ENCODE measurements at regions not wholly inside any gene's neighbourhood (a gene's known extent, or its start where the extent isn't known, plus 50 kb on each side); places are given as distances from the start of the nearest gene placed in this dataset.
"Not testable (repeated sequence)": the region's sequence is repeated elsewhere in the genome, so short reads cannot be mapped to it uniquely, and the experiment has no call there.

DNA sequence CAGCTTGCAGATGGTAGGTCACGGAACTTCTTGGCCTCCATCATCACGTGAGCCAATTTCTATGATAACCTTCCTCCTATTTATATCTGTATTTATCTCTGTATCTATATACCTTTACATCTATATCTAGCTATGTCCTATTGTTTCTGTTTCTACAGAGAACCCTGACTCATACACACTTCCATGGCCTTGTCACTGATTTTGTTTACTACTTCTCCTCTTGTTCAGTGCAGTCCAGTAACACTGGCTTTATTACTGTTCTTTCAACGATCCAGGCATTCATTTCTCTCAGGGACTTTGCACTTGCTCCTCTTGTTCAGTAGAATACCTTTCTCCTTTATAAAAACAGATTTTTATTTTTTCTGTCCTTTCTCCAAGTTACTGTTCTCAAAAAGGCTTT, 937.0 kb upstream of the ALCAM start:
- TF ChIP-seq ZFX (IDR thresholded peaks at IDR 0.05; ENCODE audit: borderline replicate concordance) = no peak
- TF ChIP-seq, protein P1, sequence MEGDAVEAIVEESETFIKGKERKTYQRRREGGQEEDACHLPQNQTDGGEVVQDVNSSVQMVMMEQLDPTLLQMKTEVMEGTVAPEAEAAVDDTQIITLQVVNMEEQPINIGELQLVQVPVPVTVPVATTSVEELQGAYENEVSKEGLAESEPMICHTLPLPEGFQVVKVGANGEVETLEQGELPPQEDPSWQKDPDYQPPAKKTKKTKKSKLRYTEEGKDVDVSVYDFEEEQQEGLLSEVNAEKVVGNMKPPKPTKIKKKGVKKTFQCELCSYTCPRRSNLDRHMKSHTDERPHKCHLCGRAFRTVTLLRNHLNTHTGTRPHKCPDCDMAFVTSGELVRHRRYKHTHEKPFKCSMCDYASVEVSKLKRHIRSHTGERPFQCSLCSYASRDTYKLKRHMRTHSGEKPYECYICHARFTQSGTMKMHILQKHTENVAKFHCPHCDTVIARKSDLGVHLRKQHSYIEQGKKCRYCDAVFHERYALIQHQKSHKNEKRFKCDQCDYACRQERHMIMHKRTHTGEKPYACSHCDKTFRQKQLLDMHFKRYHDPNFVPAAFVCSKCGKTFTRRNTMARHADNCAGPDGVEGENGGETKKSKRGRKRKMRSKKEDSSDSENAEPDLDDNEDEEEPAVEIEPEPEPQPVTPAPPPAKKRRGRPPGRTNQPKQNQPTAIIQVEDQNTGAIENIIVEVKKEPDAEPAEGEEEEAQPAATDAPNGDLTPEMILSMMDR (IDR thresholded peaks at IDR 0.05) = no peak
- H3K27ac ChIP-seq = no peak overlapping the region

DNA sequence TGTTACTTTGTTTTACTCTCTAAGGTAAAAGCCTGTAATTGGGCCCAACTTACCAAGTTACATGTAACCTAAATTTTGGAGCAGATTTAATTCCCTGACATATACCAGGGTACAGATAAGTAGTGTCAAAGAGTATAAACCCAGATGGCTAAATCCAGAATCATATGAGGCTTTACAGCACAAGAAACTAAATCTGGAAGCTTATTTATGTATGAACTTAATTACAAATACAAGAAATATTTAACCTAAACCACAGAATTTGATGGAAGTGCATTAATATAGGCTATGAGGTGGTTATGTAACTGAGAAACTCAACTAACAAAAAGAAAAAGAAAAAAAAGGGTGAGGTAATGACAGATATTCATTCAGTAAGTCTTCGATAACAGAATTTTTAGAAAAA, 930.2 kb upstream of the ALCAM start:
- TF ChIP-seq, protein P1 (IDR thresholded peaks at IDR 0.05) = no peak
- no peak for TF ChIP-seq ZFX (IDR thresholded peaks at IDR 0.05; ENCODE audit: borderline replicate concordance)
- no peak overlapping the region for H3K27ac ChIP-seq

DNA sequence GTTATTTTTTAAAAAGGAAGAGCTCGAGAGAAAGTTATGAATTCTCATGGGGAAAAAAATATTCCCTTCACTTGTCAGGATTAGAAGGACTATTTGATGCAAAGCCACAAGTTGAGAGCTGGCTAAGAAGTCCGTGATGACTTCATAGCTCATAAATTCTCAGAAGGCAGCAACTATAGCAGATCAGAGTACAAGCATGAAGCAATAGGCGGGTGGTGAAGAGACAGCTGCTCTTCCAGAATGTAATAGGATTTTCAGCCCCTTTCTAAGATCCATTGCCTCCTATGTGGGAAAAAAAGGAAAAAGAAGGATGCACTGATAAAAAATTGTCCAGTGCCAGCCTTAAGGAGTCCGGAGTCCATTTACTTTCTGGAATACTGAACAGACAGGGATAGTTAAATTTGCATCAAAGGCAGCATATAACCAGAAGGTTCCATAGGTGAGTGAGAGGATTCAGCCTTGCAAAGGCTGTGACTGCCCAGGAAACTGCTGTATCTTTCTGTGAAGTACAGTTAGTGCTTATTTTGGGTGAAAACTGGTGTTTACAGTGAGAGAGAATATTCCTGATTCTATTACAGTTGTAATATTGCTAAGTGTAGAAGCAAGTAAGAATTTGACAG, 929.5 kb upstream of the ALCAM start:
- no peak overlapping the region for H3K27ac ChIP-seq
- TF ChIP-seq, protein P1 (IDR thresholded peaks at IDR 0.05) = no peak

DNA sequence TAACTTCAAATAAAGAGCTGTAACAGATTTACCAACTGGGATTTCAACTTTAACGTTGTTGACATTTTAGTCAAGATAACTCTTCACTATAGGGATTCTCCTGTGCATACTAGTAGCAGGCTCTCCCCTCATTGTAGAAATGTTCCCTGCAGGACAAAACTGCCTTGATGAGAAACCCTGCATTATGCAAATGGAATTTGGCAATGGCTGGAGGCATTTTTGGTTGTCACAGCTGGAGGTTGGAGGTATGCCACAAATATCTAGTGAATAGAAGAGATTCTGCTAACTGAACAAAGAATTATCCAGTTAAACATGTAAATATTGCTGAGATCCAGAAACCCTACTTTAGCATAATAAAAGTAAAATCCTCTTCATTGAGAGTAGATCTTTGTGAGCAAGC, 928.8 kb upstream of the ALCAM start:
- TF ChIP-seq, protein P1 (IDR thresholded peaks at IDR 0.05) = no peak
- no peak for TF ChIP-seq ZFX (IDR thresholded peaks at IDR 0.05; ENCODE audit: borderline replicate concordance)
- H3K27ac ChIP-seq = no peak overlapping the region

DNA sequence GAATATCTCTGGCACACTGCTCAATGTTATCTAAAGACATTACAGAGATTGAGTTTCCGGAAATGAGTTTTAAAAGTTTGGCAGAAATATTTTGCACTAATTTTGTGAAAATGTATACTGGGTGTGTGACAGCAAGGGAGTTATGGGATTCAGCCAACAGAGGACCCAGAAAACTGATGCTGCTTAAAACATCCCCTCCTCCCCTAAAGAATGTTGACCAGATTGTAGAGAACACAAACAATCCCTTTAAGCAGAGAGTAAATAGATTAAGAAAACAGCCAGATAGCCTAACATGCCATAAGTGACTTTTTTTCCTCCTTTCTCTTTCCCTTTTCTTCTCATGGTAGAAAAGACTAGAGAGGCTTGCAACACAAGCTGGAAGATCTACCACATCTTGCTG, 928.0 kb upstream of the ALCAM start:
- no peak overlapping the region for H3K27ac ChIP-seq
- TF ChIP-seq ZFX (IDR thresholded peaks at IDR 0.05; ENCODE audit: borderline replicate concordance) = no peak
- TF ChIP-seq, protein P1 (IDR thresholded peaks at IDR 0.05) = no peak

DNA sequence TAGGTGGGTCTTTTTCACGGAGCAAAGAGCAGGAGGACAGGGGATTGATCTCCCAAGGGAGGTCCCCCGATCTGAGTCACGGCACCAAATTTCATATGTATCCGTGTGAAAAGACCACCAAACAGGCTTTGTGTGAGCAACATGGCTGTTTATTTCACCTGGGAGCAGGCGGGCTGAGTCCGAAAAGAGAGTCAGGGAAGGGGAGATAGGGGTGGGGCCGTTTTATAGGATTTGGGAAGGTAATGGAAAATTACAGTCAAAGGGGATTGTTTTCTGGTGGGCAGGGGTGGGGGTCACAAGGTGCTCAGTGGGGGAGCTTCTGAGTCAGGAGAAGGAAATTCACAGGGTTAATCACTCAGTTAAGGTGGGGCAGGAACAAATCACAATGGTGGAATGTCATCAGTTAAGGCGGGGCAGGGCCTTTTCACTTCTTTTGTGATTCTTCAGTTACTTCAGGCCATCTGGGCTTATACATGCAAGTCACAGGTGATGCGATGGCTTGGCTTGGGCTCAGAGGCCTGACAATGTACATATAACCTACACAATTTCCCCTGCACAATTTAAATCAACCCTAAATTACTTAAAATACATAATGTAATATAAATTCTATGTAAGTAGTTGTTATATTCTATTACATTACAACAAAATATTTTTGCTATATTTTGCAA, 921.3 kb upstream of the ALCAM start:
- H3K27ac ChIP-seq = not testable (repeated sequence)

DNA sequence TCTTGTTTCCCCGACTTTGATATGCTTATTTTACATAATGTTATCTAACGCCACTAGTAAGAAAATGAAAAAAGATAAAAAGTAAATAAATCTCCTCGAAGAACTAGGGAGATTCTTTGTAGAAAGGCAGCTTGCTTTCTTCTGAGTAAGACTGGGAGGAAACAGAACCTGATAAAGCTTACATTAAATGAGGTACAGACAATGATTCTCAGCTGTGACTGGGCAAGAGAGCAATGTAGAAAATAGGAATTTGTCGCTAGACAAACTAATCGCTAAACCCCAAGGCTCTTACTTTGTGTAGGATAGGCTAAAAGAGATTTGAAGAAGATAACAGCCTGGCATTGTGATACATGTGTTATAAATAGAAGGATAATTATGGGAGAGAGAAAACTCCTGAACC, 919.0 kb upstream of the ALCAM start:
- no peak for TF ChIP-seq ZFX (IDR thresholded peaks at IDR 0.05; ENCODE audit: borderline replicate concordance)
- TF ChIP-seq, protein P1 (IDR thresholded peaks at IDR 0.05) = no peak

DNA sequence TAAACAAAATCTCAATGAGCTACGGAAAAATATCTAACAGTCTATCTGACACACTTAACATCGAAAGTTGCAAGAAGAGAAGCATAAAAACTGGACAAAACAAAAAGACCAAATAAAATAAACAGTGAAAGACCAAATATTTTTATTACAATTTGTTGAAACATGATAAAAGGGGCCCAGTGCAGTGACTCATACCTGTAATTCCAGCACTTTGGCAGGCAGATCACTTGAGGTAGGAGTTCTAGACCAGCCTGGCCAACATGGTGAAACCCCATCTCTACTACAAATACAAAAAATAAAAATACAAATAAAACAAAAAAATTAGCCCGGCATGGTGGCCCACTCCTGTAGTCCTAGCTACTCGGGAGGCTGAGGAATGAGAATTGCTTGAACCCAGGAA, 914.0 kb upstream of the ALCAM start:
- TF ChIP-seq ZFX (IDR thresholded peaks at IDR 0.05; ENCODE audit: borderline replicate concordance) = no peak
- TF ChIP-seq, protein P1 (IDR thresholded peaks at IDR 0.05) = no peak
- H3K27ac ChIP-seq = no peak overlapping the region

More for the DNA sequence above, 919.0 kb upstream of the ALCAM start:
- H3K27ac ChIP-seq = no peak overlapping the region

Measured in 22Rv1 (cell line).